Thoracic aorta (tissue), 2 donors: ENCODE measurements at regions not wholly inside any gene's neighbourhood (a gene's known extent, or its start where the extent isn't known, plus 50 kb on each side); places are given as distances from the start of the nearest gene placed in this dataset.

Experiments
- ATAC-seq: fragments of 150-250 bp; one replicate; pipeline ENCODE4 v1.8.0; 2017; ENCODE audit warnings: low read depth; ENCODE audit not compliant: insufficient number of reproducible peaks, low FRiP score
- DNase-seq: peaks from one replicate; pipeline ENCODE4 v3.0.0-alpha.2; 2020; ENCODE audit warnings: low spot score
- H3K27ac ChIP-seq, 2 donors: fragments of 200-600 bp; sonication (generic); 1 replicate in 1 of 2; 2 replicates in 1 of 2; pipeline ENCODE4 v1.5.1; 2016; ENCODE audit warnings: mild to moderate bottlenecking in 2 of 2, moderate library complexity in 2 of 2
- H3K27me3 ChIP-seq: fragments of 200-600 bp; sonication (generic); replicated peaks from 2 replicates; pipeline ENCODE4 v1.6.0; 2016; ENCODE audit warnings: mild to moderate bottlenecking; ENCODE audit not compliant: insufficient read depth
- H3K36me3 ChIP-seq: fragments of 200-600 bp; sonication (generic); one replicate; pipeline ENCODE4 v1.5.1; 2016
- H3K4me1 ChIP-seq, 2 donors: fragments of 200-600 bp; sonication (generic); 1 replicate in 1 of 2; 2 replicates in 1 of 2; pipeline versions ENCODE4 v1.5.1 to v1.6.0; 2016; ENCODE audit warnings: low read depth in 2 of 2, mild to moderate bottlenecking in 1 of 2; ENCODE audit not compliant: control insufficient read depth in 1 of 2
- H3K4me3 ChIP-seq: fragments of 200-600 bp; sonication (generic); 2 replicates; pipeline ENCODE4 v1.5.1; 2016; ENCODE audit warnings: mild to moderate bottlenecking
- H3K9me3 ChIP-seq: fragments of 200-600 bp; sonication (generic); 2 replicates; pipeline ENCODE4 v1.5.1; 2016
- CTCF ChIP-seq: fragments of 200-600 bp; sonication (generic); IDR thresholded peaks from one replicate; pipeline ENCODE4 v1.5.1; 2019; ENCODE audit warnings: antibody characterized with exemption

GRCh38 chrX:124238268-124238667 lies 94.2 kb upstream of the TEX13D start:
- H3K4me3 ChIP-seq, result no peak overlapping the region
- no peaks in the 10 kb centered on the region for H3K9me3 ChIP-seq
- DNase-seq, result no peak
- H3K4me1 ChIP-seq, result no peaks in the 10 kb centered on the region
- no peak for ATAC-seq
- no peak overlapping the region for H3K27ac ChIP-seq
- H3K27me3 ChIP-seq, result no peaks in the 10 kb centered on the region
- no peaks in the 10 kb centered on the region for H3K36me3 ChIP-seq
- no peak for TF ChIP-seq CTCF

GRCh38 chrX:124239324-124239723 lies 93.1 kb upstream of the TEX13D start:
- Histone ChIP-seq H3K27me3 (no peaks in the 10 kb centered on the region), H3K27ac (no peak overlapping the region), H3K9me3 (no peaks in the 10 kb centered on the region), H3K4me1 (no peaks in the 10 kb centered on the region), H3K4me3 (no peak overlapping the region), H3K36me3 (no peaks in the 10 kb centered on the region)
- TF ChIP-seq CTCF, result no peak
- ATAC-seq, result no peak
- no peak for DNase-seq

GRCh38 chrX:124239911-124240310 lies 92.5 kb upstream of the TEX13D start:
- TF ChIP-seq CTCF, result no peak
- H3K27me3 ChIP-seq, result no peaks in the 10 kb centered on the region
- no peaks in the 10 kb centered on the region for H3K36me3 ChIP-seq
- H3K27ac ChIP-seq, result no peak overlapping the region
- no peaks in the 10 kb centered on the region for H3K9me3 ChIP-seq
- DNase-seq (no peak), ATAC-seq (no peak)
- no peaks in the 10 kb centered on the region for H3K4me1 ChIP-seq
- H3K4me3 ChIP-seq, result no peak overlapping the region

GRCh38 chrX:124240422-124240821 lies 92.0 kb upstream of the TEX13D start:
- Histone ChIP-seq H3K27me3 (no peaks in the 10 kb centered on the region), H3K4me1 (no peaks in the 10 kb centered on the region), H3K36me3 (no peaks in the 10 kb centered on the region), H3K9me3 (no peaks in the 10 kb centered on the region), H3K4me3 (no peak overlapping the region), H3K27ac (no peak overlapping the region)
- no peak for DNase-seq
- TF ChIP-seq CTCF, result no peak
- no peak for ATAC-seq

GRCh38 chrX:124242131-124242530 lies 90.3 kb upstream of the TEX13D start:
- no peaks in the 10 kb centered on the region for H3K27me3 ChIP-seq
- no peaks in the 10 kb centered on the region for H3K9me3 ChIP-seq
- no peak for TF ChIP-seq CTCF
- no peaks in the 10 kb centered on the region for H3K36me3 ChIP-seq
- ATAC-seq (no peak), DNase-seq (no peak)
- H3K4me3 ChIP-seq, result peak overlapping the region; percentile 7
- H3K27ac ChIP-seq, result peak overlapping the region in 1 of 2 donors; percentile 41
- H3K4me1 ChIP-seq, result no peaks in the 10 kb centered on the region
